ENCODE measurements at regions not wholly inside any gene's neighbourhood (a gene's known extent, or its start where the extent isn't known, plus 50 kb on each side); places are given as distances from the start of the nearest gene placed in this dataset.

- DNase-seq (ENCODE audit: low read depth), result no peak
Measured at GRCh38 chr10:61188101-61188500, 244.1 kb upstream of the RHOBTB1 start.

- DNase-seq (ENCODE audit: low read depth), result no peak
Measured at GRCh38 chr10:61187601-61188000, 243.6 kb upstream of the RHOBTB1 start.

GRCh38 chr10:61186408-61186807, 242.4 kb upstream of the RHOBTB1 start:
- DNase-seq (ENCODE audit: low read depth), result no peak

- no peak for DNase-seq (ENCODE audit: low read depth)
Measured at GRCh38 chr10:61184429-61184828, 240.4 kb upstream of the RHOBTB1 start.

- DNase-seq (ENCODE audit: low read depth), result no peak
Measured at GRCh38 chr10:61183967-61184366, 240.0 kb upstream of the RHOBTB1 start.

- DNase-seq (ENCODE audit: low read depth), result no peak
Measured at GRCh38 chr10:61181832-61182231, 237.8 kb upstream of the RHOBTB1 start.

GRCh38 chr10:61179771-61180170, 235.8 kb upstream of the RHOBTB1 start:
- no peak for DNase-seq (ENCODE audit: low read depth)

- DNase-seq (ENCODE audit: low read depth), result no peak
Measured at GRCh38 chr10:61176424-61176823, 232.4 kb upstream of the RHOBTB1 start.

GRCh38 chr10:61175316-61175715, 231.3 kb upstream of the RHOBTB1 start:
- DNase-seq (ENCODE audit: low read depth), result no peak

GRCh38 chr10:61173450-61173849, 229.5 kb upstream of the RHOBTB1 start:
- DNase-seq (ENCODE audit: low read depth), result no peak

GRCh38 chr10:61172182-61172926, 228.4 kb upstream of the RHOBTB1 start:
- no peak for DNase-seq (ENCODE audit: low read depth)

GRCh38 chr10:61170594-61170993, 226.6 kb upstream of the RHOBTB1 start:
- DNase-seq (ENCODE audit: low read depth), result no peak

GRCh38 chr10:61169294-61169693, 225.3 kb upstream of the RHOBTB1 start:
- no peak for DNase-seq (ENCODE audit: low read depth)

GRCh38 chr10:61166489-61166888, 222.5 kb upstream of the RHOBTB1 start:
- DNase-seq (ENCODE audit: low read depth), result no peak

- DNase-seq (ENCODE audit: low read depth), result no peak
Measured at GRCh38 chr10:61166065-61166464, 222.1 kb upstream of the RHOBTB1 start.

- no peak for DNase-seq (ENCODE audit: low read depth)
Measured at GRCh38 chr10:61164458-61165160, 220.6 kb upstream of the RHOBTB1 start.

- no peak for DNase-seq (ENCODE audit: low read depth)
Measured at GRCh38 chr10:61163403-61163802, 219.4 kb upstream of the RHOBTB1 start.

GRCh38 chr10:61160253-61160652, 216.3 kb upstream of the RHOBTB1 start:
- DNase-seq (ENCODE audit: low read depth), result no peak

- no peak for DNase-seq (ENCODE audit: low read depth)
Measured at GRCh38 chr10:61159253-61159652, 215.3 kb upstream of the RHOBTB1 start.

- no peak for DNase-seq (ENCODE audit: low read depth)
Measured at GRCh38 chr10:61157182-61157581, 213.2 kb upstream of the RHOBTB1 start.

GRCh38 chr10:61153771-61154170, 209.8 kb upstream of the RHOBTB1 start:
- DNase-seq (ENCODE audit: low read depth), result no peak

GRCh38 chr10:61151059-61151458, 207.1 kb upstream of the RHOBTB1 start:
- no peak for DNase-seq (ENCODE audit: low read depth)

GRCh38 chr10:61148451-61148850, 204.5 kb upstream of the RHOBTB1 start:
- DNase-seq (ENCODE audit: low read depth), result no peak

GRCh38 chr10:61142987-61143386, 199.0 kb upstream of the RHOBTB1 start:
- DNase-seq (ENCODE audit: low read depth), result no peak

Measured in HS-27A (cell line).